Gastroesophageal sphincter (tissue), 3 donors: ENCODE measurements at regions not wholly inside any gene's neighbourhood (a gene's known extent, or its start where the extent isn't known, plus 50 kb on each side); places are given as distances from the start of the nearest gene placed in this dataset.

Experiments
- CTCF ChIP-seq, 4 experiments: fragments of 200-600 bp in 2 of 4; fragments of 450-650 bp in 2 of 4; sonication (generic) in 1 of 4; IDR thresholded peaks; one replicate each; pipeline ENCODE4 v1.5.1; 2017 to 2019; ENCODE audit warnings: antibody characterized with exemption in 4 of 4, mild to moderate bottlenecking in 2 of 4, moderate library complexity in 2 of 4
- POLR2A ChIP-seq, 2 donors: fragments of 450-650 bp; IDR thresholded peaks; one replicate each; pipeline ENCODE4 v1.6.1; 2017; ENCODE audit warnings: antibody characterized with exemption in 2 of 2, mild to moderate bottlenecking in 2 of 2, moderate library complexity in 1 of 2
- POLR2AphosphoS5 ChIP-seq: sonication (generic); formaldehyde crosslinking; IDR thresholded peaks from one replicate; pipeline ENCODE4 v1.6.1; 2017; ENCODE audit warnings: antibody characterized with exemption

DNA sequence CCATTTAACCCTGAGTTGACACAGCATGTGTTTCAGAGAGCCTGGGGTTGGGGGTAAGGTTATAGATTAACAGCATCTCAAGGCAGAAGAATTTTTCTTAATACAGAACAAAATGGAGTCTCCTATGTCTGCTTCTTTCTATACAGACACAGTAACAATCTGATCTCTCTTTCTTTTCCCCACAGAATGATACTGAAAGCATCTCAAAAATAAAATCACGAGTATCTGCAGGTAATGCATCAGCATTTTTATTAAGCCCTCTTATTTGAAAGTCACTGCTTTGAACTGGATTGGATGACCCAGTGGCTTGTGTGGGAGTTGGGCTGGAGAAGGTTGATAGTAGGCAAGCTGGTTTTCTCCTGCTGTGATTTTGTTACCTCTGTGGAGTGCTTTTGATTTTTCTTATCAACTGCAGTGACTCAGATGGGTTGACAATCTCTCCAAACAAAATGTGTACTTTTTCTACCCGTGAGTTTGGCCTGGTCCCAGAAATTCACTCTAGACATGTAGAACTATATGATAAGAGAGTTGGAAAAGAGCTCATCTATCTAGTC, 253.5 kb upstream of the PRKCQ start:
- TF ChIP-seq CTCF (IDR thresholded peaks at IDR 0.05): no peak
- TF ChIP-seq POLR2A (IDR thresholded peaks at IDR 0.05): no peak
- TF ChIP-seq POLR2AphosphoS5: no peak
